WI38 (cell line): ENCODE measurements at regions not wholly inside any gene's neighbourhood (a gene's known extent, or its start where the extent isn't known, plus 50 kb on each side); places are given as distances from the start of the nearest gene placed in this dataset.
"Not testable (repeated sequence)": the region's sequence is repeated elsewhere in the genome, so short reads cannot be mapped to it uniquely, and the experiment has no call there.

Experiments used
- H3K4me3 ChIP-seq: 2 replicates; pipeline ENCODE4 v1.5.1; 2011; ENCODE audit warnings: low read depth, mild to moderate bottlenecking, control low read depth, low read length
- CTCF ChIP-seq: IDR thresholded peaks from 2 replicates; pipeline ENCODE4 v1.5.1; 2012; ENCODE audit warnings: low read depth, mild to moderate bottlenecking, control low read depth, low read length

- not testable (repeated sequence) for H3K4me3 ChIP-seq
These were observed 113.4 kb downstream of the XPNPEP1 start for GRCh38 chr10:109809954-109810353.

- H3K4me3 ChIP-seq, result not testable (repeated sequence)
These were observed 122.1 kb downstream of the XPNPEP1 start for GRCh38 chr10:109801191-109801590.

GRCh38 chr10:109790647-109791046 is 132.7 kb downstream of the XPNPEP1 start:
- no peak for TF ChIP-seq CTCF
- H3K4me3 ChIP-seq, result no peak overlapping the region

GRCh38 chr10:109784236-109784635 is 139.1 kb downstream of the XPNPEP1 start:
- no peak for TF ChIP-seq CTCF

GRCh38 chr10:109783286-109783685 is 140.0 kb downstream of the XPNPEP1 start:
- no peak for TF ChIP-seq CTCF
- no peak overlapping the region for H3K4me3 ChIP-seq

More at GRCh38 chr10:109784236-109784635, 139.1 kb downstream of the XPNPEP1 start:
- no peak overlapping the region for H3K4me3 ChIP-seq

GRCh38 chr10:109780997-109781396 is 142.3 kb downstream of the XPNPEP1 start:
- no peak for TF ChIP-seq CTCF
- no peak overlapping the region for H3K4me3 ChIP-seq

- no peak for TF ChIP-seq CTCF
- no peak overlapping the region for H3K4me3 ChIP-seq
These were observed 144.3 kb downstream of the XPNPEP1 start for GRCh38 chr10:109778993-109779392.

GRCh38 chr10:109774121-109774440 is 149.2 kb downstream of the XPNPEP1 start:
- no peak overlapping the region for H3K4me3 ChIP-seq
- TF ChIP-seq CTCF, result no peak
